ENCODE measurements at regions not wholly inside any gene's neighbourhood (a gene's known extent, or its start where the extent isn't known, plus 50 kb on each side); places are given as distances from the start of the nearest gene placed in this dataset.
A peak's percentile ranks its signal among the peaks of the same experiment; 100 is the strongest.

GRCh38 chr3:31157047-31157694 is 262.7 kb upstream of the GADL1 start:
- no peak for DNase-seq

GRCh38 chr3:31157893-31158620 is 263.6 kb upstream of the GADL1 start:
- DNase-seq = peak; percentile 61

GRCh38 chr3:31159331-31160039 is 265.0 kb upstream of the GADL1 start:
- DNase-seq = no peak

GRCh38 chr3:31161889-31162288 is 267.4 kb upstream of the GADL1 start:
- DNase-seq = no peak

- no peak for DNase-seq
Observed at GRCh38 chr3:31164381-31164780, 269.9 kb upstream of the GADL1 start.

- no peak for DNase-seq
Observed at GRCh38 chr3:31165399-31165860, 271.0 kb upstream of the GADL1 start.

GRCh38 chr3:31166249-31166885 is 271.9 kb upstream of the GADL1 start:
- no peak for DNase-seq

GRCh38 chr3:31167666-31168065 is 273.2 kb upstream of the GADL1 start:
- no peak for DNase-seq

GRCh38 chr3:31170932-31171670 is 276.6 kb upstream of the GADL1 start:
- no peak for DNase-seq

GRCh38 chr3:31172336-31172735 is 277.9 kb upstream of the GADL1 start:
- DNase-seq = no peak

- no peak for DNase-seq
Observed at GRCh38 chr3:31173118-31173718, 278.8 kb upstream of the GADL1 start.

- DNase-seq = no peak
Observed at GRCh38 chr3:31174079-31174478, 279.6 kb upstream of the GADL1 start.

GRCh38 chr3:31176045-31176444 is 281.6 kb upstream of the GADL1 start:
- no peak for DNase-seq

GRCh38 chr3:31178467-31178866 is 284.0 kb upstream of the GADL1 start:
- DNase-seq = no peak

GRCh38 chr3:31179768-31180167 is 285.3 kb upstream of the GADL1 start:
- peak; percentile 6 for DNase-seq

- peak; percentile 53 for DNase-seq
Observed at GRCh38 chr3:31180274-31180673, 285.8 kb upstream of the GADL1 start.

GRCh38 chr3:31181661-31182060 is 287.2 kb upstream of the GADL1 start:
- no peak for DNase-seq

- DNase-seq = no peak
Observed at GRCh38 chr3:31182661-31183060, 288.2 kb upstream of the GADL1 start.

- no peak for DNase-seq
Observed at GRCh38 chr3:31184261-31185061, 290.0 kb upstream of the GADL1 start.

- no peak for DNase-seq
Observed at GRCh38 chr3:31185062-31185357, 290.5 kb upstream of the GADL1 start.

- no peak for DNase-seq
Observed at GRCh38 chr3:31186041-31186440, 291.6 kb upstream of the GADL1 start.

GRCh38 chr3:31187380-31187779 is 292.9 kb upstream of the GADL1 start:
- DNase-seq = no peak

Measured in NCI-H69 (cell line).